ENCODE measurements at regions not wholly inside any gene's neighbourhood (a gene's known extent, or its start where the extent isn't known, plus 50 kb on each side); places are given as distances from the start of the nearest gene placed in this dataset.

- H3K9ac ChIP-seq (ENCODE audit: low read length in 3 of 3), result no peak overlapping the region
- H3K9me3 ChIP-seq (ENCODE audit: control insufficient read depth in 2 of 3, insufficient read depth in 1 of 3, low read length in 3 of 3), result no peaks in the 10 kb centered on the region
- no peak for DNase-seq
- H3K4me1 ChIP-seq (ENCODE audit: control insufficient read depth in 2 of 3, insufficient read depth in 2 of 3, low read depth in 1 of 3, low read length in 3 of 3), result no peaks in the 10 kb centered on the region
- H3K36me3 ChIP-seq (ENCODE audit: control insufficient read depth in 2 of 3, insufficient read depth in 3 of 3, low read length in 3 of 3), result no peaks in the 10 kb centered on the region
- intact Hi-C loops (cut with DNase I), result no loop called here
- H3K4me3 ChIP-seq (ENCODE audit: low read length in 3 of 3), result no peak overlapping the region
- no peak overlapping the region for H3K27ac ChIP-seq (ENCODE audit: low read depth in 2 of 2, low read length in 2 of 2)
- TF ChIP-seq CTCF (IDR thresholded peaks at IDR 0.05; ENCODE audit: borderline replicate concordance, extremely low read depth, insufficient read depth), result no peak
- no peaks in the 10 kb centered on the region for H3K27me3 ChIP-seq (ENCODE audit: control insufficient read depth, insufficient read depth, low read length)
- no peak for FAIRE-seq
Observed at GRCh38 chr9:13481274-13481673, 201.8 kb upstream of the MPDZ start.

GRCh38 chr9:13480693-13481092, 201.2 kb upstream of the MPDZ start:
- Histone ChIP-seq H3K36me3 (ENCODE audit: control insufficient read depth in 2 of 3, insufficient read depth in 3 of 3, low read length in 3 of 3) (no peaks in the 10 kb centered on the region), H3K9me3 (ENCODE audit: control insufficient read depth in 2 of 3, insufficient read depth in 1 of 3, low read length in 3 of 3) (peaks cover 0 to under 1% (median 0%) of the 10 kb centered on the region in 3 donors), H3K4me3 (ENCODE audit: low read length in 3 of 3) (no peak overlapping the region), H3K27ac (ENCODE audit: low read depth in 2 of 2, low read length in 2 of 2) (no peak overlapping the region), H3K4me1 (ENCODE audit: control insufficient read depth in 2 of 3, insufficient read depth in 2 of 3, low read depth in 1 of 3, low read length in 3 of 3) (no peaks in the 10 kb centered on the region), H3K9ac (ENCODE audit: low read length in 3 of 3) (no peak overlapping the region), H3K27me3 (ENCODE audit: control insufficient read depth, insufficient read depth, low read length) (no peaks in the 10 kb centered on the region)
- no peak for TF ChIP-seq CTCF (IDR thresholded peaks at IDR 0.05; ENCODE audit: borderline replicate concordance, extremely low read depth, insufficient read depth)
- intact Hi-C loops (cut with DNase I), result no loop called here
- FAIRE-seq, result no peak
- DNase-seq, result no peak

- no peak for TF ChIP-seq CTCF (IDR thresholded peaks at IDR 0.05; ENCODE audit: borderline replicate concordance, extremely low read depth, insufficient read depth)
- H3K4me3 ChIP-seq (ENCODE audit: low read length in 3 of 3), result no peak overlapping the region
- DNase-seq (no peak), FAIRE-seq (no peak)
- no peaks in the 10 kb centered on the region for H3K27me3 ChIP-seq (ENCODE audit: control insufficient read depth, insufficient read depth, low read length)
- peaks cover 0 to 7% (median 6%) of the 10 kb centered on the region in 3 donors for H3K9me3 ChIP-seq (ENCODE audit: control insufficient read depth in 2 of 3, insufficient read depth in 1 of 3, low read length in 3 of 3)
- no peaks in the 10 kb centered on the region for H3K4me1 ChIP-seq (ENCODE audit: control insufficient read depth in 2 of 3, insufficient read depth in 2 of 3, low read depth in 1 of 3, low read length in 3 of 3)
- no peak overlapping the region for H3K27ac ChIP-seq (ENCODE audit: low read depth in 2 of 2, low read length in 2 of 2)
- no peak overlapping the region for H3K9ac ChIP-seq (ENCODE audit: low read length in 3 of 3)
- intact Hi-C loops (cut with DNase I), result no loop called here
- no peaks in the 10 kb centered on the region for H3K36me3 ChIP-seq (ENCODE audit: control insufficient read depth in 2 of 3, insufficient read depth in 3 of 3, low read length in 3 of 3)
Observed at GRCh38 chr9:13479096-13479495, 199.6 kb upstream of the MPDZ start.

- no peak overlapping the region for H3K27ac ChIP-seq (ENCODE audit: low read depth in 2 of 2, low read length in 2 of 2)
- no peak overlapping the region for H3K9ac ChIP-seq (ENCODE audit: low read length in 3 of 3)
- H3K9me3 ChIP-seq (ENCODE audit: control insufficient read depth in 2 of 3, insufficient read depth in 1 of 3, low read length in 3 of 3), result peaks cover 0 to 7% (median 6%) of the 10 kb centered on the region in 3 donors
- H3K36me3 ChIP-seq (ENCODE audit: control insufficient read depth in 2 of 3, insufficient read depth in 3 of 3, low read length in 3 of 3), result no peaks in the 10 kb centered on the region
- intact Hi-C loops (cut with DNase I), result no loop called here
- no peak overlapping the region for H3K4me3 ChIP-seq (ENCODE audit: low read length in 3 of 3)
- FAIRE-seq (no peak), DNase-seq (no peak)
- H3K4me1 ChIP-seq (ENCODE audit: control insufficient read depth in 2 of 3, insufficient read depth in 2 of 3, low read depth in 1 of 3, low read length in 3 of 3), result no peaks in the 10 kb centered on the region
- no peaks in the 10 kb centered on the region for H3K27me3 ChIP-seq (ENCODE audit: control insufficient read depth, insufficient read depth, low read length)
- no peak for TF ChIP-seq CTCF (IDR thresholded peaks at IDR 0.05; ENCODE audit: borderline replicate concordance, extremely low read depth, insufficient read depth)
Observed at GRCh38 chr9:13478639-13479038, 199.1 kb upstream of the MPDZ start.

Data from kidney (tissue), 13 donors.